ENCODE measurements at regions not wholly inside any gene's neighbourhood (a gene's known extent, or its start where the extent isn't known, plus 50 kb on each side); places are given as distances from the start of the nearest gene placed in this dataset.

- Histone ChIP-seq H3K23me2 (ENCODE audit: low read depth, low read length) (no peaks in the 10 kb centered on the region), H2AK5ac (ENCODE audit: low read depth, low read length) (no peak overlapping the region), H2BK20ac (ENCODE audit: low read length) (no peak overlapping the region), H3K79me1 (ENCODE audit: low read depth, low read length) (no peaks in the 10 kb centered on the region), H2BK120ac (replicated peaks; ENCODE audit: low read depth, low read length) (no peak overlapping the region), H3K23ac (ENCODE audit: insufficient read length) (no peak overlapping the region), H3K27me3 (replicated peaks in 1 of 4; ENCODE audit: control insufficient read depth in 3 of 4, extremely low read depth in 1 of 4, insufficient read depth in 3 of 4, low read length in 3 of 4) (no peaks in the 10 kb centered on the region), H2BK5ac (ENCODE audit: low read depth, low read length) (no peak overlapping the region), H3K18ac (ENCODE audit: extremely low read depth, low read length) (no peak overlapping the region), H4K8ac (ENCODE audit: extremely low read depth, insufficient read depth, low read length) (no peak overlapping the region), H3K27ac (ENCODE audit: low read depth, low read length) (no peak overlapping the region), H4K20me1 (replicated peaks in 1 of 2; ENCODE audit: control insufficient read depth in 1 of 2, insufficient read depth in 2 of 2, low read length in 2 of 2) (no peaks in the 10 kb centered on the region), H3K79me2 (ENCODE audit: control insufficient read depth in 1 of 2, insufficient read depth in 2 of 2, low read length in 2 of 2) (no peaks in the 10 kb centered on the region), H3K4me2 (ENCODE audit: insufficient read depth in 1 of 2, low read depth in 2 of 2, low read length in 2 of 2) (no peak overlapping the region), H2AFZ (ENCODE audit: low read length) (no peak overlapping the region), H3K4me1 (replicated peaks in 1 of 4; ENCODE audit: control insufficient read depth in 3 of 4, insufficient read depth in 4 of 4, low read length in 3 of 4) (0 out of 7 replicates have a peak, but pooled peaks cover 0 to 3% (median 2%) of the 10 kb centered on the region in 4 experiments), H3K4ac (replicated peaks; ENCODE audit: insufficient read length, low read depth, low read length) (no peak overlapping the region), H2BK15ac (ENCODE audit: low read length) (no peak overlapping the region), H2BK12ac (ENCODE audit: low read depth, low read length) (no peak overlapping the region), H4K5ac (ENCODE audit: insufficient read length, low read depth, low read length) (no peak overlapping the region), H3K14ac (ENCODE audit: insufficient read length) (no peak overlapping the region), H3K56ac (replicated peaks; ENCODE audit: insufficient read length, low read depth, low read length) (no peak overlapping the region), H3K4me3 (ENCODE audit: extremely low read depth in 1 of 4, insufficient read depth in 2 of 4, low read depth in 3 of 4, low read length in 4 of 4) (no peak overlapping the region), H3K9ac (replicated peaks in 1 of 4; ENCODE audit: extremely low read depth in 1 of 4, low read depth in 3 of 4, low read length in 3 of 4) (no peak overlapping the region), H3K9me3 (ENCODE audit: insufficient read depth in 2 of 2, low read depth in 1 of 2, low read length in 1 of 2) (no peaks in the 10 kb centered on the region; a peak in 1 of 4 replicates), H4K91ac (replicated peaks; ENCODE audit: insufficient read length, low read length) (no peak overlapping the region), H3K36me3 (ENCODE audit: control insufficient read depth in 2 of 4, insufficient read depth in 4 of 4, low read length in 3 of 4) (no peaks in the 10 kb centered on the region)
- FAIRE-seq (peak; percentile 80), DNase-seq (ENCODE audit: low read depth in 1 of 2, low spot score in 2 of 2) (peak; percentile 17 to 48)
- WGBS, 2 experiments (ENCODE audit: extremely low coverage in 1 of 2, insufficient coverage in 1 of 2, insufficient read length in 1 of 2, insufficient replicate concordance in 2 of 2, low coverage in 1 of 2, low lambda C conversion rate in 2 of 2, missing lambda C conversion rate in 1 of 2), result 45% methylated on average over 8 of the region's 9 CpGs; no CpG with 5 or more reads in 1 of the 2 experiments
- POLR2A ChIA-PET (ENCODE audit: partially characterized antibody), result interaction anchor here (0.6 to 1.0 kb wide), 2 partner anchors 231 to 818 kb away, joined by 3 to 4 read pairs; no protein-coding TSS in a partner anchor
- CTCF ChIA-PET (ENCODE audit: partially characterized antibody), result interaction anchor here (0.6 to 3.8 kb wide), 61 partner anchors 8 to 1559 kb away, joined by 3 to 19 read pairs (median 4); no protein-coding TSS in a partner anchor
- TF ChIP-seq, protein P1, sequence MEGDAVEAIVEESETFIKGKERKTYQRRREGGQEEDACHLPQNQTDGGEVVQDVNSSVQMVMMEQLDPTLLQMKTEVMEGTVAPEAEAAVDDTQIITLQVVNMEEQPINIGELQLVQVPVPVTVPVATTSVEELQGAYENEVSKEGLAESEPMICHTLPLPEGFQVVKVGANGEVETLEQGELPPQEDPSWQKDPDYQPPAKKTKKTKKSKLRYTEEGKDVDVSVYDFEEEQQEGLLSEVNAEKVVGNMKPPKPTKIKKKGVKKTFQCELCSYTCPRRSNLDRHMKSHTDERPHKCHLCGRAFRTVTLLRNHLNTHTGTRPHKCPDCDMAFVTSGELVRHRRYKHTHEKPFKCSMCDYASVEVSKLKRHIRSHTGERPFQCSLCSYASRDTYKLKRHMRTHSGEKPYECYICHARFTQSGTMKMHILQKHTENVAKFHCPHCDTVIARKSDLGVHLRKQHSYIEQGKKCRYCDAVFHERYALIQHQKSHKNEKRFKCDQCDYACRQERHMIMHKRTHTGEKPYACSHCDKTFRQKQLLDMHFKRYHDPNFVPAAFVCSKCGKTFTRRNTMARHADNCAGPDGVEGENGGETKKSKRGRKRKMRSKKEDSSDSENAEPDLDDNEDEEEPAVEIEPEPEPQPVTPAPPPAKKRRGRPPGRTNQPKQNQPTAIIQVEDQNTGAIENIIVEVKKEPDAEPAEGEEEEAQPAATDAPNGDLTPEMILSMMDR (IDR thresholded peaks at IDR 0.05; ENCODE audit: control extremely low read depth in 1 of 3, insufficient read depth in 1 of 3, low read depth in 1 of 3, low read length in 3 of 3), result peak in 2 of 3 experiments; percentile 67 to 75; a peak in 3 of 4 replicates
- TF ChIP-seq RAD21 (IDR thresholded peaks at IDR 0.05 in 1 of 2, conservative IDR thresholded peaks at IDR 0.05 in 1 of 2; ENCODE audit: low read depth in 2 of 2, low read length in 2 of 2) (peak; percentile 89 to 92), SUZ12 (IDR thresholded peaks at IDR 0.05; ENCODE audit: low read length) (no peak), CBX5 (IDR thresholded peaks at IDR 0.05; ENCODE audit: low read depth, low read length) (no peak)
Measured at GRCh38 chr5:13478831-13479465, 465.5 kb downstream of the DNAH5 start.

Measured in H1 (cell line).